ENCODE measurements at regions not wholly inside any gene's neighbourhood (a gene's known extent, or its start where the extent isn't known, plus 50 kb on each side); places are given as distances from the start of the nearest gene placed in this dataset.
"Not testable (repeated sequence)": the region's sequence is repeated elsewhere in the genome, so short reads cannot be mapped to it uniquely, and the experiment has no call there.

- not testable (repeated sequence) for H3K27me3 ChIP-seq (ENCODE audit: insufficient read depth); H3K4me2 ChIP-seq; H3K27ac ChIP-seq (ENCODE audit: low read depth); H3K36me3 ChIP-seq (ENCODE audit: insufficient read depth); H3K79me2 ChIP-seq (replicated peaks; ENCODE audit: insufficient read depth); H2AFZ ChIP-seq; H3F3A ChIP-seq (replicated peaks; ENCODE audit: low read depth); H3K27ac Mint-ChIP-seq; DNase-seq (ENCODE audit: low spot score); H3K27me3 Mint-ChIP-seq (ENCODE audit: insufficient read depth, low read depth, poor library complexity); H3K4me1 ChIP-seq (ENCODE audit: insufficient read depth); H3K9me2 ChIP-seq (ENCODE audit: insufficient read depth); H3K4me3 ChIP-seq; H3K9me3 Mint-ChIP-seq; H4K20me1 ChIP-seq (replicated peaks; ENCODE audit: insufficient read depth); H3K4me3 Mint-ChIP-seq; H3K4me1 Mint-ChIP-seq
- peaks cover 19% of the 10 kb centered on the region for H3K36me3 Mint-ChIP-seq (ENCODE audit: low read depth)
- ATAC-seq = peak; percentile 95
Observed at GRCh38 chr15:22569486-22569885, 110.8 kb downstream of the GOLGA6L22 start.

- not testable (repeated sequence) for H3K27me3 Mint-ChIP-seq (ENCODE audit: insufficient read depth, low read depth, poor library complexity); H2AFZ ChIP-seq; H3K27ac ChIP-seq (ENCODE audit: low read depth); H3K4me1 ChIP-seq (ENCODE audit: insufficient read depth); H3K4me1 Mint-ChIP-seq; H3K4me3 Mint-ChIP-seq; H3F3A ChIP-seq (replicated peaks; ENCODE audit: low read depth); H3K36me3 ChIP-seq (ENCODE audit: insufficient read depth); H3K9me2 ChIP-seq (ENCODE audit: insufficient read depth); H3K4me2 ChIP-seq; H3K9me3 Mint-ChIP-seq; DNase-seq (ENCODE audit: low spot score); H3K27me3 ChIP-seq (ENCODE audit: insufficient read depth); H3K79me2 ChIP-seq (replicated peaks; ENCODE audit: insufficient read depth); ATAC-seq; H4K20me1 ChIP-seq (replicated peaks; ENCODE audit: insufficient read depth); H3K4me3 ChIP-seq
- Mint-ChIP-seq H3K27ac (peak overlapping the region; percentile 59), H3K36me3 (ENCODE audit: low read depth) (peaks cover 13% of the 10 kb centered on the region)
Observed at GRCh38 chr15:22572152-22572735, 113.5 kb downstream of the GOLGA6L22 start.

GRCh38 chr15:22572792-22573191, 114.1 kb downstream of the GOLGA6L22 start:
- H3K4me3 Mint-ChIP-seq; H3K27me3 ChIP-seq (ENCODE audit: insufficient read depth); H3K9me3 Mint-ChIP-seq; H3F3A ChIP-seq (replicated peaks; ENCODE audit: low read depth); H3K4me1 ChIP-seq (ENCODE audit: insufficient read depth); H3K27me3 Mint-ChIP-seq (ENCODE audit: insufficient read depth, low read depth, poor library complexity); H3K79me2 ChIP-seq (replicated peaks; ENCODE audit: insufficient read depth); H3K4me2 ChIP-seq; H3K27ac ChIP-seq (ENCODE audit: low read depth); H3K36me3 ChIP-seq (ENCODE audit: insufficient read depth); H3K4me3 ChIP-seq; H3K9me2 ChIP-seq (ENCODE audit: insufficient read depth); H2AFZ ChIP-seq; DNase-seq (ENCODE audit: low spot score); H3K4me1 Mint-ChIP-seq; H4K20me1 ChIP-seq (replicated peaks; ENCODE audit: insufficient read depth); ATAC-seq: not testable (repeated sequence)
- Mint-ChIP-seq H3K27ac (peak overlapping the region; percentile 59), H3K36me3 (ENCODE audit: low read depth) (peaks cover 13% of the 10 kb centered on the region)

- H3K36me3 Mint-ChIP-seq (ENCODE audit: low read depth) = peaks cover 13% of the 10 kb centered on the region
- not testable (repeated sequence) for H3K79me2 ChIP-seq (replicated peaks; ENCODE audit: insufficient read depth); H3K4me3 ChIP-seq; DNase-seq (ENCODE audit: low spot score); H3K9me2 ChIP-seq (ENCODE audit: insufficient read depth); H3K27me3 ChIP-seq (ENCODE audit: insufficient read depth); H3K4me1 ChIP-seq (ENCODE audit: insufficient read depth); H3F3A ChIP-seq (replicated peaks; ENCODE audit: low read depth); H3K9me3 Mint-ChIP-seq; H3K4me1 Mint-ChIP-seq; H3K4me3 Mint-ChIP-seq; H4K20me1 ChIP-seq (replicated peaks; ENCODE audit: insufficient read depth); H3K4me2 ChIP-seq; ATAC-seq; H3K27ac ChIP-seq (ENCODE audit: low read depth); H2AFZ ChIP-seq; H3K27ac Mint-ChIP-seq; H3K27me3 Mint-ChIP-seq (ENCODE audit: insufficient read depth, low read depth, poor library complexity); H3K36me3 ChIP-seq (ENCODE audit: insufficient read depth)
Observed at GRCh38 chr15:22577828-22578227, 119.1 kb downstream of the GOLGA6L22 start.

- H3K9me2 ChIP-seq (ENCODE audit: insufficient read depth); H3K27me3 Mint-ChIP-seq (ENCODE audit: insufficient read depth, low read depth, poor library complexity); H3K27ac Mint-ChIP-seq; H3K4me1 ChIP-seq (ENCODE audit: insufficient read depth); H3K4me3 Mint-ChIP-seq; H3K79me2 ChIP-seq (replicated peaks; ENCODE audit: insufficient read depth); H3K36me3 ChIP-seq (ENCODE audit: insufficient read depth); H3K4me2 ChIP-seq; H2AFZ ChIP-seq; H3K27ac ChIP-seq (ENCODE audit: low read depth); DNase-seq (ENCODE audit: low spot score); H3K4me3 ChIP-seq; H3K36me3 Mint-ChIP-seq (ENCODE audit: low read depth); ATAC-seq; H3K9me3 Mint-ChIP-seq; H3K4me1 Mint-ChIP-seq; H4K20me1 ChIP-seq (replicated peaks; ENCODE audit: insufficient read depth); H3K27me3 ChIP-seq (ENCODE audit: insufficient read depth); H3F3A ChIP-seq (replicated peaks; ENCODE audit: low read depth): not testable (repeated sequence)
Observed at GRCh38 chr15:22579213-22579612, 120.5 kb downstream of the GOLGA6L22 start.

GRCh38 chr15:22587391-22587790, 128.7 kb downstream of the GOLGA6L22 start:
- H3K9me3 Mint-ChIP-seq; H3K4me2 ChIP-seq; H3K79me2 ChIP-seq (replicated peaks; ENCODE audit: insufficient read depth); H3K36me3 Mint-ChIP-seq (ENCODE audit: low read depth); H3K27ac Mint-ChIP-seq; H4K20me1 ChIP-seq (replicated peaks; ENCODE audit: insufficient read depth); H3K36me3 ChIP-seq (ENCODE audit: insufficient read depth); H3K27ac ChIP-seq (ENCODE audit: low read depth); H2AFZ ChIP-seq; H3K9me2 ChIP-seq (ENCODE audit: insufficient read depth); H3K4me3 Mint-ChIP-seq; H3K27me3 Mint-ChIP-seq (ENCODE audit: insufficient read depth, low read depth, poor library complexity); DNase-seq (ENCODE audit: low spot score); H3F3A ChIP-seq (replicated peaks; ENCODE audit: low read depth); H3K4me1 ChIP-seq (ENCODE audit: insufficient read depth); H3K27me3 ChIP-seq (ENCODE audit: insufficient read depth); H3K4me1 Mint-ChIP-seq; ATAC-seq; H3K4me3 ChIP-seq: not testable (repeated sequence)

GRCh38 chr15:22598552-22598951, 139.8 kb downstream of the GOLGA6L22 start:
- H3F3A ChIP-seq (replicated peaks; ENCODE audit: low read depth); H4K20me1 ChIP-seq (replicated peaks; ENCODE audit: insufficient read depth); H3K4me2 ChIP-seq; H3K4me3 ChIP-seq; H2AFZ ChIP-seq; H3K9me2 ChIP-seq (ENCODE audit: insufficient read depth); H3K27ac ChIP-seq (ENCODE audit: low read depth); H3K27ac Mint-ChIP-seq; H3K4me1 ChIP-seq (ENCODE audit: insufficient read depth); H3K4me1 Mint-ChIP-seq; H3K36me3 Mint-ChIP-seq (ENCODE audit: low read depth); H3K4me3 Mint-ChIP-seq; H3K27me3 ChIP-seq (ENCODE audit: insufficient read depth); H3K9me3 Mint-ChIP-seq; H3K36me3 ChIP-seq (ENCODE audit: insufficient read depth); H3K27me3 Mint-ChIP-seq (ENCODE audit: insufficient read depth, low read depth, poor library complexity); H3K79me2 ChIP-seq (replicated peaks; ENCODE audit: insufficient read depth); ATAC-seq; DNase-seq (ENCODE audit: low spot score): not testable (repeated sequence)

Data from GM23338 (cell line).